HG03159 (cell line): ENCODE measurements at regions not wholly inside any gene's neighbourhood (a gene's known extent, or its start where the extent isn't known, plus 50 kb on each side); places are given as distances from the start of the nearest gene placed in this dataset.

Source experiments
- ATAC-seq: cut with Tn5 transposase; IDR thresholded peaks from one replicate; pipeline ENCODE4 v1.9.1; 2021; ENCODE audit warnings: mild to moderate bottlenecking, moderate library complexity; ENCODE audit not compliant: unreplicated experiment

- ATAC-seq, result no peak
These were observed 371.3 kb downstream of the FBXW7 start for GRCh38 chr4:152164561-152164960.

GRCh38 chr4:152162331-152162697, 373.6 kb downstream of the FBXW7 start:
- ATAC-seq, result no peak

GRCh38 chr4:152161676-152162330, 374.1 kb downstream of the FBXW7 start:
- ATAC-seq, result no peak

- no peak for ATAC-seq
These were observed 375.6 kb downstream of the FBXW7 start for GRCh38 chr4:152160225-152160800.

- ATAC-seq, result no peak
These were observed 376.1 kb downstream of the FBXW7 start for GRCh38 chr4:152159773-152160172.

- no peak for ATAC-seq
These were observed 377.7 kb downstream of the FBXW7 start for GRCh38 chr4:152158225-152158624.

GRCh38 chr4:152157629-152158028, 378.3 kb downstream of the FBXW7 start:
- ATAC-seq, result no peak

GRCh38 chr4:152156442-152156841, 379.4 kb downstream of the FBXW7 start:
- no peak for ATAC-seq

- no peak for ATAC-seq
These were observed 380.8 kb downstream of the FBXW7 start for GRCh38 chr4:152155070-152155469.

GRCh38 chr4:152154433-152154832, 381.5 kb downstream of the FBXW7 start:
- ATAC-seq, result no peak

- no peak for ATAC-seq
These were observed 382.2 kb downstream of the FBXW7 start for GRCh38 chr4:152153476-152154270.

- no peak for ATAC-seq
These were observed 385.7 kb downstream of the FBXW7 start for GRCh38 chr4:152150214-152150613.

GRCh38 chr4:152149745-152150144, 386.1 kb downstream of the FBXW7 start:
- ATAC-seq, result no peak

GRCh38 chr4:152148057-152148456, 387.2 kb upstream of the GATB start:
- no peak for ATAC-seq

GRCh38 chr4:152146244-152146643, 385.4 kb upstream of the GATB start:
- ATAC-seq, result no peak

- ATAC-seq, result no peak
These were observed 383.0 kb upstream of the GATB start for GRCh38 chr4:152143806-152144205.

- ATAC-seq, result no peak
These were observed 377.6 kb upstream of the GATB start for GRCh38 chr4:152138451-152138850.

GRCh38 chr4:152132776-152133175, 372.0 kb upstream of the GATB start:
- ATAC-seq, result no peak

- ATAC-seq, result no peak
These were observed 367.5 kb upstream of the GATB start for GRCh38 chr4:152128356-152128755.

GRCh38 chr4:152126238-152126637, 365.4 kb upstream of the GATB start:
- no peak for ATAC-seq

- no peak for ATAC-seq
These were observed 358.2 kb upstream of the GATB start for GRCh38 chr4:152118819-152119553.
